Astrocyte (in vitro differentiated cells and primary cell): ENCODE measurements at regions not wholly inside any gene's neighbourhood (a gene's known extent, or its start where the extent isn't known, plus 50 kb on each side); places are given as distances from the start of the nearest gene placed in this dataset.

Experiments
- DNase-seq: peaks from one replicate; pipeline ENCODE4 v3.0.0-alpha.2; 2010; ENCODE audit warnings: low read depth
- FAIRE-seq: peaks from 2 replicates; lab custom pipeline; 2011; peaks lifted over from hg19 to GRCh38; lab: Jason Lieb, UNC
- H2AFZ ChIP-seq: 2 replicates; pipeline ENCODE4 v1.6.0; 2012; ENCODE audit warnings: low read depth, low read length, inconsistent platforms
- H3K27ac ChIP-seq: 2 replicates; pipeline ENCODE4 v1.5.1; 2011; ENCODE audit warnings: low read depth, low read length, inconsistent platforms
- H3K27me3 ChIP-seq: 2 replicates; pipeline ENCODE4 v1.6.0; 2011; ENCODE audit warnings: low read length, inconsistent platforms; ENCODE audit not compliant: insufficient read depth
- H3K36me3 ChIP-seq: 2 replicates; pipeline ENCODE4 v1.5.1; 2011; ENCODE audit warnings: low read length, inconsistent platforms; ENCODE audit not compliant: insufficient read depth
- H3K4me1 ChIP-seq: 2 replicates; pipeline ENCODE4 v1.5.1; 2011; ENCODE audit warnings: low read length, inconsistent platforms; ENCODE audit not compliant: insufficient read depth
- H3K4me2 ChIP-seq: 2 replicates; pipeline ENCODE4 v1.6.0; 2012; ENCODE audit warnings: low read length, inconsistent platforms
- H3K4me3 ChIP-seq: 2 replicates; pipeline ENCODE4 v1.5.1; 2011; ENCODE audit warnings: low read depth, mild to moderate bottlenecking, low read length, inconsistent platforms; ENCODE audit not compliant: insufficient read depth
- H3K79me2 ChIP-seq: 2 replicates; pipeline ENCODE4 v1.6.0; 2012; ENCODE audit warnings: mild to moderate bottlenecking, low read length, inconsistent platforms; ENCODE audit not compliant: insufficient read depth
- H3K9ac ChIP-seq: 2 replicates; pipeline ENCODE4 v1.6.0; 2012; ENCODE audit warnings: mild to moderate bottlenecking, low read length, inconsistent platforms
- H3K9me3 ChIP-seq: 2 replicates; pipeline ENCODE4 v1.5.1; 2012; ENCODE audit warnings: low read depth, mild to moderate bottlenecking, low read length, inconsistent platforms; ENCODE audit not compliant: insufficient read depth
- H4K20me1 ChIP-seq: 2 replicates; pipeline ENCODE4 v1.6.0; 2012; ENCODE audit warnings: low read length, inconsistent platforms; ENCODE audit not compliant: insufficient read depth
- H3K27ac Mint-ChIP-seq: one replicate; pipeline ENCODE4 v1.8.0; 2021; ENCODE audit warnings: mild to moderate bottlenecking, mixed read lengths; ENCODE audit not compliant: unreplicated experiment
- H3K27me3 Mint-ChIP-seq: one replicate; pipeline ENCODE4 v1.8.0; 2021; ENCODE audit warnings: low read depth, mixed read lengths; ENCODE audit not compliant: unreplicated experiment
- H3K36me3 Mint-ChIP-seq: one replicate; pipeline ENCODE4 v1.8.0; 2021; ENCODE audit warnings: low read depth, mixed read lengths; ENCODE audit not compliant: unreplicated experiment
- H3K4me1 Mint-ChIP-seq: one replicate; pipeline ENCODE4 v1.8.0; 2021; ENCODE audit warnings: low read depth, mixed read lengths; ENCODE audit not compliant: unreplicated experiment
- H3K4me3 Mint-ChIP-seq: one replicate; pipeline ENCODE4 v1.8.0; 2021; ENCODE audit warnings: mild to moderate bottlenecking, moderate library complexity, mixed read lengths; ENCODE audit not compliant: unreplicated experiment
- H3K9me3 Mint-ChIP-seq: one replicate; pipeline ENCODE4 v1.8.0; 2021; ENCODE audit warnings: mild to moderate bottlenecking, mixed read lengths; ENCODE audit not compliant: unreplicated experiment
- CTCF ChIP-seq: IDR thresholded peaks from 2 replicates; pipeline ENCODE4 v1.5.1; 2011; ENCODE audit warnings: low read depth, mild to moderate bottlenecking, inconsistent platforms, low read length, moderate library complexity; ENCODE audit not compliant: insufficient read depth
- EZH2 ChIP-seq: IDR thresholded peaks from 2 replicates; pipeline ENCODE4 v1.6.1; 2012; ENCODE audit warnings: mild to moderate bottlenecking, low read length, inconsistent platforms; ENCODE audit not compliant: insufficient read depth

GRCh38 chr10:21246178-21246577 lies 279.3 kb downstream of the SKIDA1 start:
- Mint-ChIP-seq H3K4me1 (no peaks in the 10 kb centered on the region), H3K9me3 (no peaks in the 10 kb centered on the region), H3K27ac (no peak overlapping the region), H3K36me3 (no peaks in the 10 kb centered on the region), H3K4me3 (no peak overlapping the region), H3K27me3 (no peaks in the 10 kb centered on the region)
- Histone ChIP-seq H3K4me2 (no peak overlapping the region), H3K9ac (no peak overlapping the region), H3K4me1 (no peaks in the 10 kb centered on the region), H2AFZ (no peak overlapping the region), H3K4me3 (no peak overlapping the region), H3K79me2 (no peaks in the 10 kb centered on the region), H3K9me3 (no peaks in the 10 kb centered on the region), H4K20me1 (no peaks in the 10 kb centered on the region), H3K27ac (no peak overlapping the region), H3K36me3 (no peaks in the 10 kb centered on the region), H3K27me3 (no peaks in the 10 kb centered on the region)
- TF ChIP-seq CTCF (no peak), EZH2 (no peak)
- FAIRE-seq (no peak), DNase-seq (no peak)

DNA sequence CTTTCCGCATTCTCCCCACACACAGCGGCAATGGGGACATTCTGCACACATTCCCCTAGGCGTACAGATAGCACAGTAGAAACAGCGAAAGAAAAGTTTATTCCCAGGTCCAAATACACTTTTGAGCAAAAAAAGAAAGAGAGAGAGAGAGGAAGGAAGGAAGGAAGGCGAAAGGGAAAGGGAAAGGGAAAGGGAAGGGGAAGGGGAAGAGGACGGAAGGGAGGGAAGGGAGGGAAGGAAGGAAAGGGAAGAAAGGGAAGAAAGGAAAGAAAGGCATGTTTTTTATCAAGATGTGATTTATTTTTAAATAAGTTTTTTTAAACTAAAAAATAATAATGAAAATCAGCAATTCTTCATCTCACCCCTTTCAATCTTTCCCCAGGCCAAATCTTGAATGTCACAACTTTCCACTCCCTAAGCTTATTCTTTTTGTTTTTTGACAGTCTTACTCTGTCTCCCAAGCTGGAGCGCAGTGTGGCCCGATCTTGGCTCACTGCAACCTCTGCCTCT lies 281.7 kb downstream of the SKIDA1 start:
- H3K4me1 Mint-ChIP-seq = no peaks in the 10 kb centered on the region
- no peak for DNase-seq
- H3K4me1 ChIP-seq = no peaks in the 10 kb centered on the region

GRCh38 chr10:21242915-21243314 lies 282.6 kb downstream of the SKIDA1 start:
- no peaks in the 10 kb centered on the region for H3K9me3 ChIP-seq
- no peak overlapping the region for H3K27ac Mint-ChIP-seq

More for the DNA sequence above, 281.7 kb downstream of the SKIDA1 start:
- Histone ChIP-seq H3K27me3 (no peaks in the 10 kb centered on the region), H3K9ac (no peak overlapping the region), H2AFZ (no peak overlapping the region), H3K79me2 (no peaks in the 10 kb centered on the region), H3K9me3 (no peaks in the 10 kb centered on the region), H3K4me2 (no peak overlapping the region), H3K27ac (no peak overlapping the region), H4K20me1 (no peaks in the 10 kb centered on the region), H3K36me3 (no peaks in the 10 kb centered on the region), H3K4me3 (no peak overlapping the region)
- no peaks in the 10 kb centered on the region for H3K36me3 Mint-ChIP-seq
- no peak for TF ChIP-seq CTCF
- FAIRE-seq = no peak
- no peaks in the 10 kb centered on the region for H3K9me3 Mint-ChIP-seq
- no peak overlapping the region for H3K4me3 Mint-ChIP-seq
- H3K27me3 Mint-ChIP-seq = no peaks in the 10 kb centered on the region
- H3K27ac Mint-ChIP-seq = no peak overlapping the region

More at GRCh38 chr10:21242915-21243314, 282.6 kb downstream of the SKIDA1 start:
- no peak overlapping the region for H3K9ac ChIP-seq
- no peak overlapping the region for H3K4me2 ChIP-seq
- no peaks in the 10 kb centered on the region for H4K20me1 ChIP-seq
- Mint-ChIP-seq H3K4me1 (no peaks in the 10 kb centered on the region), H3K9me3 (no peaks in the 10 kb centered on the region), H3K27me3 (no peaks in the 10 kb centered on the region), H3K4me3 (no peak overlapping the region), H3K36me3 (no peaks in the 10 kb centered on the region)
- no peaks in the 10 kb centered on the region for H3K36me3 ChIP-seq
- H3K4me1 ChIP-seq = no peaks in the 10 kb centered on the region
- no peak for FAIRE-seq
- H3K79me2 ChIP-seq = no peaks in the 10 kb centered on the region
- no peak overlapping the region for H3K4me3 ChIP-seq
- H3K27ac ChIP-seq = no peak overlapping the region
- H3K27me3 ChIP-seq = no peaks in the 10 kb centered on the region
- no peak overlapping the region for H2AFZ ChIP-seq
- TF ChIP-seq EZH2 (no peak), CTCF (no peak)
- DNase-seq = no peak
